Muscle layer of colon (tissue), 2 donors: ENCODE measurements at regions not wholly inside any gene's neighbourhood (a gene's known extent, or its start where the extent isn't known, plus 50 kb on each side); places are given as distances from the start of the nearest gene placed in this dataset.

Experiments
- H3K27ac ChIP-seq: one replicate; pipeline ENCODE4 v1.7.0; 2013; ENCODE audit warnings: low read depth, mild to moderate bottlenecking, low read length, moderate library complexity
- H3K27me3 ChIP-seq, 2 donors: one replicate each; pipeline ENCODE4 v1.7.0; 2013; ENCODE audit warnings: low read length in 2 of 2, mild to moderate bottlenecking in 2 of 2; ENCODE audit not compliant: insufficient read depth in 2 of 2, control insufficient read depth in 1 of 2
- H3K36me3 ChIP-seq: one replicate; pipeline ENCODE4 v1.7.0; 2013; ENCODE audit warnings: mild to moderate bottlenecking, low read length; ENCODE audit not compliant: insufficient read depth
- H3K4me1 ChIP-seq: one replicate; pipeline ENCODE4 v1.7.0; 2013; ENCODE audit warnings: mild to moderate bottlenecking, low read length; ENCODE audit not compliant: insufficient read depth
- H3K4me3 ChIP-seq, 2 donors: one replicate each; pipeline ENCODE4 v1.7.0; 2013; ENCODE audit warnings: low read length in 2 of 2, low read depth in 1 of 2, mild to moderate bottlenecking in 1 of 2, moderate library complexity in 1 of 2
- H3K9ac ChIP-seq: one replicate; pipeline ENCODE4 v1.7.0; 2013; ENCODE audit warnings: low read length
- H3K9me3 ChIP-seq: one replicate; pipeline ENCODE4 v1.7.0; 2013; ENCODE audit warnings: mild to moderate bottlenecking, low read length
- donor health status: abdominal sarcoma.
- donor health status: Adenocarcinoma of cecum.

GRCh38 chr10:130792096-130792845, 519.2 kb downstream of the TCERG1L start:
- Histone ChIP-seq H3K36me3 (no peaks in the 10 kb centered on the region), H3K4me3 (no peak overlapping the region), H3K27me3 (peaks cover 0 to 8% of the 10 kb centered on the region in 2 donors), H3K4me1 (no peaks in the 10 kb centered on the region), H3K9me3 (no peaks in the 10 kb centered on the region), H3K27ac (no peak overlapping the region), H3K9ac (no peak overlapping the region)

GRCh38 chr10:130795819-130796218, 515.7 kb downstream of the TCERG1L start:
- Histone ChIP-seq H3K4me3 (no peak overlapping the region), H3K36me3 (no peaks in the 10 kb centered on the region), H3K9ac (no peak overlapping the region), H3K27ac (no peak overlapping the region), H3K27me3 (peaks cover 0 to 8% of the 10 kb centered on the region in 2 donors), H3K9me3 (no peaks in the 10 kb centered on the region), H3K4me1 (no peaks in the 10 kb centered on the region)

GRCh38 chr10:130799532-130799931, 512.0 kb downstream of the TCERG1L start:
- H3K4me1 ChIP-seq, result no peaks in the 10 kb centered on the region
- no peak overlapping the region for H3K27ac ChIP-seq
- no peak overlapping the region for H3K4me3 ChIP-seq
- no peak overlapping the region for H3K9ac ChIP-seq
- no peaks in the 10 kb centered on the region for H3K36me3 ChIP-seq
- H3K27me3 ChIP-seq, result no peaks in the 10 kb centered on the region
- no peaks in the 10 kb centered on the region for H3K9me3 ChIP-seq

GRCh38 chr10:130800281-130800680, 511.2 kb downstream of the TCERG1L start:
- H3K9me3 ChIP-seq, result no peaks in the 10 kb centered on the region
- no peaks in the 10 kb centered on the region for H3K4me1 ChIP-seq
- no peak overlapping the region for H3K9ac ChIP-seq
- no peak overlapping the region for H3K27ac ChIP-seq
- no peaks in the 10 kb centered on the region for H3K36me3 ChIP-seq
- H3K27me3 ChIP-seq, result no peaks in the 10 kb centered on the region
- H3K4me3 ChIP-seq, result no peak overlapping the region

GRCh38 chr10:130801276-130801675, 510.2 kb downstream of the TCERG1L start:
- no peak overlapping the region for H3K27ac ChIP-seq
- no peaks in the 10 kb centered on the region for H3K27me3 ChIP-seq
- no peaks in the 10 kb centered on the region for H3K4me1 ChIP-seq
- no peaks in the 10 kb centered on the region for H3K9me3 ChIP-seq
- no peak overlapping the region for H3K4me3 ChIP-seq
- H3K9ac ChIP-seq, result no peak overlapping the region
- H3K36me3 ChIP-seq, result no peaks in the 10 kb centered on the region

- H3K36me3 ChIP-seq, result no peaks in the 10 kb centered on the region
- no peaks in the 10 kb centered on the region for H3K9me3 ChIP-seq
- no peak overlapping the region for H3K4me3 ChIP-seq
- no peak overlapping the region for H3K27ac ChIP-seq
- H3K27me3 ChIP-seq, result no peaks in the 10 kb centered on the region
- H3K4me1 ChIP-seq, result no peaks in the 10 kb centered on the region
- no peak overlapping the region for H3K9ac ChIP-seq
Observed at GRCh38 chr10:130801784-130802183, 509.7 kb downstream of the TCERG1L start.

- H3K27ac ChIP-seq, result no peak overlapping the region
- H3K27me3 ChIP-seq, result no peaks in the 10 kb centered on the region
- H3K9me3 ChIP-seq, result no peaks in the 10 kb centered on the region
- no peak overlapping the region for H3K9ac ChIP-seq
- no peaks in the 10 kb centered on the region for H3K4me1 ChIP-seq
- no peaks in the 10 kb centered on the region for H3K36me3 ChIP-seq
- H3K4me3 ChIP-seq, result no peak overlapping the region
Observed at GRCh38 chr10:130802301-130802700, 509.2 kb downstream of the TCERG1L start.

- no peaks in the 10 kb centered on the region for H3K27me3 ChIP-seq
- H3K4me3 ChIP-seq, result no peak overlapping the region
- no peak overlapping the region for H3K27ac ChIP-seq
Observed at GRCh38 chr10:130804281-130804680, 507.2 kb downstream of the TCERG1L start.

GRCh38 chr10:130804778-130805634, 506.5 kb downstream of the TCERG1L start:
- no peak overlapping the region for H3K9ac ChIP-seq
- H3K4me3 ChIP-seq, result no peak overlapping the region
- no peaks in the 10 kb centered on the region for H3K4me1 ChIP-seq
- H3K9me3 ChIP-seq, result no peaks in the 10 kb centered on the region
- no peaks in the 10 kb centered on the region for H3K27me3 ChIP-seq
- no peaks in the 10 kb centered on the region for H3K36me3 ChIP-seq
- no peak overlapping the region for H3K27ac ChIP-seq

More at GRCh38 chr10:130804281-130804680, 507.2 kb downstream of the TCERG1L start:
- Histone ChIP-seq H3K36me3 (no peaks in the 10 kb centered on the region), H3K4me1 (no peaks in the 10 kb centered on the region), H3K9me3 (no peaks in the 10 kb centered on the region), H3K9ac (no peak overlapping the region)

- no peak overlapping the region for H3K27ac ChIP-seq
- no peaks in the 10 kb centered on the region for H3K27me3 ChIP-seq
- H3K9ac ChIP-seq, result no peak overlapping the region
- H3K36me3 ChIP-seq, result no peaks in the 10 kb centered on the region
- H3K4me1 ChIP-seq, result no peaks in the 10 kb centered on the region
- H3K4me3 ChIP-seq, result no peak overlapping the region
- no peaks in the 10 kb centered on the region for H3K9me3 ChIP-seq
Observed at GRCh38 chr10:130805635-130806030, 505.9 kb downstream of the TCERG1L start.

GRCh38 chr10:130806426-130806825, 505.1 kb downstream of the TCERG1L start:
- no peaks in the 10 kb centered on the region for H3K4me1 ChIP-seq
- no peaks in the 10 kb centered on the region for H3K9me3 ChIP-seq
- H3K9ac ChIP-seq, result no peak overlapping the region
- H3K27me3 ChIP-seq, result no peaks in the 10 kb centered on the region
- H3K4me3 ChIP-seq, result no peak overlapping the region
- H3K36me3 ChIP-seq, result no peaks in the 10 kb centered on the region
- no peak overlapping the region for H3K27ac ChIP-seq
